ENCODE measurements at regions not wholly inside any gene's neighbourhood (a gene's known extent, or its start where the extent isn't known, plus 50 kb on each side); places are given as distances from the start of the nearest gene placed in this dataset.

- Histone ChIP-seq H4K20me1 (ENCODE audit: insufficient read depth, low read length) (no peaks in the 10 kb centered on the region), H3K9ac (ENCODE audit: low read depth, low read length) (no peak overlapping the region), H3K4me1 (ENCODE audit: insufficient read depth, low read length) (peaks cover 13% of the 10 kb centered on the region), H3K4me3 (ENCODE audit: low read depth in 1 of 2, low read length in 2 of 2) (no peak overlapping the region), H3K36me3 (ENCODE audit: insufficient read depth, low read length) (no peaks in the 10 kb centered on the region), H3K27me3 (ENCODE audit: insufficient read depth, low read length, poor library complexity) (no peaks in the 10 kb centered on the region), H3K4me2 (ENCODE audit: insufficient read depth, low read length) (no peak overlapping the region), H2AFZ (ENCODE audit: low read depth, low read length) (no peak overlapping the region), H3K27ac (ENCODE audit: low read length) (no peak overlapping the region), H3K79me2 (ENCODE audit: insufficient read depth, low read length) (no peaks in the 10 kb centered on the region), H3K9me3 (ENCODE audit: insufficient read depth, low read length, severe bottlenecking) (no peaks in the 10 kb centered on the region)
- no peak for ATAC-seq (ENCODE audit: insufficient read depth, low read depth)
- TF ChIP-seq EZH2 (IDR thresholded peaks at IDR 0.05; ENCODE audit: borderline replicate concordance, low read depth, low read length, severe bottlenecking) = no peak
- TF ChIP-seq CTCF (IDR thresholded peaks at IDR 0.05; ENCODE audit: borderline replicate concordance, extremely low read depth, low read length, poor library complexity, severe bottlenecking) = no peak
- no peak for DNase-seq
Measured at GRCh38 chr7:26099236-26099635, 52.8 kb upstream of the NFE2L3 start.

GRCh38 chr7:26100406-26101339, 51.3 kb upstream of the NFE2L3 start:
- Histone ChIP-seq H3K4me3 (ENCODE audit: low read depth in 1 of 2, low read length in 2 of 2) (no peak overlapping the region), H3K4me2 (ENCODE audit: insufficient read depth, low read length) (no peak overlapping the region), H4K20me1 (ENCODE audit: insufficient read depth, low read length) (no peaks in the 10 kb centered on the region), H3K79me2 (ENCODE audit: insufficient read depth, low read length) (no peaks in the 10 kb centered on the region), H3K27me3 (ENCODE audit: insufficient read depth, low read length, poor library complexity) (no peaks in the 10 kb centered on the region), H3K36me3 (ENCODE audit: insufficient read depth, low read length) (no peaks in the 10 kb centered on the region), H3K4me1 (ENCODE audit: insufficient read depth, low read length) (peaks cover 13% of the 10 kb centered on the region), H3K9me3 (ENCODE audit: insufficient read depth, low read length, severe bottlenecking) (no peaks in the 10 kb centered on the region), H2AFZ (ENCODE audit: low read depth, low read length) (no peak overlapping the region), H3K27ac (ENCODE audit: low read length) (no peak overlapping the region), H3K9ac (ENCODE audit: low read depth, low read length) (no peak overlapping the region)
- ATAC-seq (ENCODE audit: insufficient read depth, low read depth) (no peak), DNase-seq (no peak)
- TF ChIP-seq CTCF (IDR thresholded peaks at IDR 0.05; ENCODE audit: borderline replicate concordance, extremely low read depth, low read length, poor library complexity, severe bottlenecking) (no peak), EZH2 (IDR thresholded peaks at IDR 0.05; ENCODE audit: borderline replicate concordance, low read depth, low read length, severe bottlenecking) (no peak)

GRCh38 chr7:26101361-26102151, 50.4 kb upstream of the NFE2L3 start:
- Histone ChIP-seq H3K79me2 (ENCODE audit: insufficient read depth, low read length) (no peaks in the 10 kb centered on the region), H3K27ac (ENCODE audit: low read length) (no peak overlapping the region), H3K4me1 (ENCODE audit: insufficient read depth, low read length) (peaks cover 13% of the 10 kb centered on the region), H2AFZ (ENCODE audit: low read depth, low read length) (no peak overlapping the region), H3K9ac (ENCODE audit: low read depth, low read length) (no peak overlapping the region), H3K4me2 (ENCODE audit: insufficient read depth, low read length) (no peak overlapping the region), H3K9me3 (ENCODE audit: insufficient read depth, low read length, severe bottlenecking) (no peaks in the 10 kb centered on the region), H3K36me3 (ENCODE audit: insufficient read depth, low read length) (no peaks in the 10 kb centered on the region), H3K4me3 (ENCODE audit: low read depth in 1 of 2, low read length in 2 of 2) (no peak overlapping the region), H4K20me1 (ENCODE audit: insufficient read depth, low read length) (no peaks in the 10 kb centered on the region), H3K27me3 (ENCODE audit: insufficient read depth, low read length, poor library complexity) (no peaks in the 10 kb centered on the region)
- DNase-seq (no peak), ATAC-seq (ENCODE audit: insufficient read depth, low read depth) (no peak)
- TF ChIP-seq EZH2 (IDR thresholded peaks at IDR 0.05; ENCODE audit: borderline replicate concordance, low read depth, low read length, severe bottlenecking) (no peak), CTCF (IDR thresholded peaks at IDR 0.05; ENCODE audit: borderline replicate concordance, extremely low read depth, low read length, poor library complexity, severe bottlenecking) (no peak)
